ENCODE measurements at regions not wholly inside any gene's neighbourhood (a gene's known extent, or its start where the extent isn't known, plus 50 kb on each side); places are given as distances from the start of the nearest gene placed in this dataset.

GRCh38 chr2:8549273-8549922 lies 132.5 kb upstream of the ID2 start:
- no peak for TF ChIP-seq CTCF (IDR thresholded peaks at IDR 0.05)
- TF ChIP-seq POLR2A (IDR thresholded peaks at IDR 0.05) = no peak
- no peak for TF ChIP-seq POLR2AphosphoS5 (IDR thresholded peaks at IDR 0.05)
- TF ChIP-seq EP300 (IDR thresholded peaks at IDR 0.05) = no peak
